Mucosa of stomach (tissue), 1 donor: ENCODE measurements at regions not wholly inside any gene's neighbourhood (a gene's known extent, or its start where the extent isn't known, plus 50 kb on each side); places are given as distances from the start of the nearest gene placed in this dataset.

Source experiments
- H3K27me3 ChIP-seq: one replicate; pipeline ENCODE4 v1.7.0; 2013; ENCODE audit warnings: mild to moderate bottlenecking, low read length; ENCODE audit not compliant: control insufficient read depth, insufficient read depth
- H3K36me3 ChIP-seq: one replicate; pipeline ENCODE4 v1.7.0; 2013; ENCODE audit warnings: low read length; ENCODE audit not compliant: control insufficient read depth, insufficient read depth
- H3K4me1 ChIP-seq: one replicate; pipeline ENCODE4 v1.7.0; 2013; ENCODE audit warnings: mild to moderate bottlenecking, low read length; ENCODE audit not compliant: control insufficient read depth, insufficient read depth
- H3K4me3 ChIP-seq: one replicate; pipeline ENCODE4 v1.7.0; 2013; ENCODE audit warnings: low read length
- H3K9ac ChIP-seq: one replicate; pipeline ENCODE4 v1.7.0; 2013; ENCODE audit warnings: mild to moderate bottlenecking, low read length, moderate library complexity
- H3K9me3 ChIP-seq: one replicate; pipeline ENCODE4 v1.7.0; 2013; ENCODE audit warnings: mild to moderate bottlenecking, low read length, moderate library complexity; ENCODE audit not compliant: control insufficient read depth
- donor health status: Pancreatic carcinoma.

GRCh38 chr18:78884502-78884901 is 95.1 kb upstream of the SALL3 start:
- no peaks in the 10 kb centered on the region for H3K4me1 ChIP-seq
- no peaks in the 10 kb centered on the region for H3K9me3 ChIP-seq
- H3K9ac ChIP-seq: no peak overlapping the region
- no peaks in the 10 kb centered on the region for H3K36me3 ChIP-seq
- H3K27me3 ChIP-seq: no peaks in the 10 kb centered on the region
- no peak overlapping the region for H3K4me3 ChIP-seq

- Histone ChIP-seq H3K36me3 (no peaks in the 10 kb centered on the region), H3K9me3 (no peaks in the 10 kb centered on the region), H3K4me1 (no peaks in the 10 kb centered on the region), H3K9ac (no peak overlapping the region), H3K4me3 (no peak overlapping the region), H3K27me3 (no peaks in the 10 kb centered on the region)
Observed at GRCh38 chr18:78889250-78889649, 90.4 kb upstream of the SALL3 start.

- H3K4me1 ChIP-seq: no peaks in the 10 kb centered on the region
- no peak overlapping the region for H3K9ac ChIP-seq
- no peaks in the 10 kb centered on the region for H3K9me3 ChIP-seq
- no peaks in the 10 kb centered on the region for H3K27me3 ChIP-seq
- H3K4me3 ChIP-seq: no peak overlapping the region
- H3K36me3 ChIP-seq: no peaks in the 10 kb centered on the region
Observed at GRCh38 chr18:78890388-78890787, 89.2 kb upstream of the SALL3 start.

GRCh38 chr18:78891185-78891762 is 88.3 kb upstream of the SALL3 start:
- Histone ChIP-seq H3K4me1 (no peaks in the 10 kb centered on the region), H3K4me3 (no peak overlapping the region), H3K9ac (no peak overlapping the region), H3K9me3 (no peaks in the 10 kb centered on the region), H3K27me3 (no peaks in the 10 kb centered on the region), H3K36me3 (no peaks in the 10 kb centered on the region)

GRCh38 chr18:78892177-78892576 is 87.4 kb upstream of the SALL3 start:
- Histone ChIP-seq H3K4me3 (no peak overlapping the region), H3K36me3 (no peaks in the 10 kb centered on the region), H3K4me1 (no peaks in the 10 kb centered on the region), H3K9me3 (no peaks in the 10 kb centered on the region), H3K27me3 (no peaks in the 10 kb centered on the region), H3K9ac (no peak overlapping the region)

GRCh38 chr18:78892721-78893120 is 86.9 kb upstream of the SALL3 start:
- Histone ChIP-seq H3K9me3 (no peaks in the 10 kb centered on the region), H3K4me1 (no peaks in the 10 kb centered on the region), H3K9ac (no peak overlapping the region), H3K4me3 (no peak overlapping the region), H3K36me3 (no peaks in the 10 kb centered on the region), H3K27me3 (no peaks in the 10 kb centered on the region)

- H3K9ac ChIP-seq: no peak overlapping the region
- no peaks in the 10 kb centered on the region for H3K4me1 ChIP-seq
- H3K9me3 ChIP-seq: no peaks in the 10 kb centered on the region
- no peaks in the 10 kb centered on the region for H3K36me3 ChIP-seq
- no peaks in the 10 kb centered on the region for H3K27me3 ChIP-seq
- H3K4me3 ChIP-seq: no peak overlapping the region
Observed at GRCh38 chr18:78893281-78894032, 86.2 kb upstream of the SALL3 start.

GRCh38 chr18:78894033-78894305 is 85.6 kb upstream of the SALL3 start:
- Histone ChIP-seq H3K4me1 (no peaks in the 10 kb centered on the region), H3K9ac (no peak overlapping the region), H3K36me3 (no peaks in the 10 kb centered on the region), H3K9me3 (no peaks in the 10 kb centered on the region), H3K4me3 (no peak overlapping the region), H3K27me3 (no peaks in the 10 kb centered on the region)

GRCh38 chr18:78895207-78896001 is 84.2 kb upstream of the SALL3 start:
- Histone ChIP-seq H3K27me3 (no peaks in the 10 kb centered on the region), H3K9me3 (no peaks in the 10 kb centered on the region)

GRCh38 chr18:78896111-78896905 is 83.3 kb upstream of the SALL3 start:
- Histone ChIP-seq H3K4me1 (no peaks in the 10 kb centered on the region), H3K36me3 (no peaks in the 10 kb centered on the region), H3K9me3 (no peaks in the 10 kb centered on the region), H3K27me3 (no peaks in the 10 kb centered on the region), H3K9ac (no peak overlapping the region), H3K4me3 (no peak overlapping the region)

More at GRCh38 chr18:78895207-78896001, 84.2 kb upstream of the SALL3 start:
- Histone ChIP-seq H3K4me1 (no peaks in the 10 kb centered on the region), H3K9ac (no peak overlapping the region), H3K4me3 (no peak overlapping the region), H3K36me3 (no peaks in the 10 kb centered on the region)

- Histone ChIP-seq H3K9ac (no peak overlapping the region), H3K36me3 (no peaks in the 10 kb centered on the region), H3K9me3 (no peaks in the 10 kb centered on the region), H3K4me3 (no peak overlapping the region), H3K4me1 (no peaks in the 10 kb centered on the region), H3K27me3 (no peaks in the 10 kb centered on the region)
Observed at GRCh38 chr18:78898066-78898465, 81.6 kb upstream of the SALL3 start.

GRCh38 chr18:78898635-78899034 is 81.0 kb upstream of the SALL3 start:
- no peak overlapping the region for H3K4me3 ChIP-seq
- H3K9ac ChIP-seq: no peak overlapping the region
- H3K4me1 ChIP-seq: no peaks in the 10 kb centered on the region

More at GRCh38 chr18:78898635-78899034, 81.0 kb upstream of the SALL3 start:
- no peaks in the 10 kb centered on the region for H3K27me3 ChIP-seq
- no peaks in the 10 kb centered on the region for H3K36me3 ChIP-seq
- no peaks in the 10 kb centered on the region for H3K9me3 ChIP-seq
